Keratinocyte (primary cell): ENCODE measurements at regions not wholly inside any gene's neighbourhood (a gene's known extent, or its start where the extent isn't known, plus 50 kb on each side); places are given as distances from the start of the nearest gene placed in this dataset.

Source experiments
- DNase-seq: peaks from one replicate; pipeline ENCODE4 v3.0.0-alpha.2; 2011; ENCODE audit warnings: low read depth, missing footprints, low spot score
- FAIRE-seq: peaks from 2 replicates; lab custom pipeline; 2011; peaks lifted over from hg19 to GRCh38; lab: Jason Lieb, UNC
- H2AFZ ChIP-seq: 2 replicates; pipeline ENCODE4 v1.6.0; 2012; ENCODE audit warnings: low read length, control low read depth, inconsistent platforms; ENCODE audit not compliant: control insufficient read depth
- H3K27ac ChIP-seq: 2 replicates; pipeline ENCODE4 v1.5.1; 2011; ENCODE audit warnings: low read length; ENCODE audit not compliant: control insufficient read depth, insufficient read depth
- H3K27me3 ChIP-seq: 3 replicates; pipeline ENCODE4 v1.6.0; 2011; ENCODE audit warnings: low read length; ENCODE audit not compliant: control insufficient read depth, insufficient read depth; ENCODE audit errors: extremely low read depth
- H3K36me3 ChIP-seq, 2 experiments: 2 replicates in 1 of 2; 3 replicates in 1 of 2; pipeline ENCODE4 v1.5.1; 2011; ENCODE audit warnings: low read length in 2 of 2, mild to moderate bottlenecking in 1 of 2; ENCODE audit not compliant: control insufficient read depth in 2 of 2, insufficient read depth in 2 of 2; ENCODE audit errors: extremely low read depth in 1 of 2
- H3K4me1 ChIP-seq: 3 replicates; pipeline ENCODE4 v1.5.1; 2011; ENCODE audit warnings: low read length; ENCODE audit not compliant: control insufficient read depth, insufficient read depth; ENCODE audit errors: extremely low read depth
- H3K4me2 ChIP-seq: 3 replicates; pipeline ENCODE4 v1.6.0; 2011; ENCODE audit warnings: low read depth, low read length; ENCODE audit not compliant: control insufficient read depth, insufficient read depth; ENCODE audit errors: extremely low read depth
- H3K4me3 ChIP-seq, 3 experiments: fragments of 200-600 bp in 1 of 3; sonication (generic) in 1 of 3; 2 replicates in 2 of 3; 3 replicates in 1 of 3; pipeline ENCODE4 v1.5.1; 2011 to 2016; ENCODE audit warnings: low read length in 3 of 3, mild to moderate bottlenecking in 3 of 3, control low read depth in 2 of 3, inconsistent platforms in 1 of 3, low read depth in 1 of 3, mixed read lengths in 1 of 3, mixed run types in 1 of 3, moderate library complexity in 1 of 3; ENCODE audit not compliant: control insufficient read depth in 2 of 3, insufficient read depth in 2 of 3; ENCODE audit errors: extremely low read depth in 1 of 3
- H3K79me2 ChIP-seq: 2 replicates; pipeline ENCODE4 v1.6.0; 2012; ENCODE audit warnings: low read length; ENCODE audit not compliant: control insufficient read depth, insufficient read depth
- H3K9ac ChIP-seq: 3 replicates; pipeline ENCODE4 v1.6.0; 2011; ENCODE audit warnings: low read length; ENCODE audit not compliant: control insufficient read depth, insufficient read depth; ENCODE audit errors: extremely low read depth
- H3K9me1 ChIP-seq: 3 replicates; pipeline ENCODE4 v1.6.0; 2011; ENCODE audit warnings: low read length; ENCODE audit not compliant: control insufficient read depth, insufficient read depth; ENCODE audit errors: extremely low read depth
- H3K9me3 ChIP-seq: 2 replicates; pipeline ENCODE4 v1.5.1; 2012; ENCODE audit warnings: low read depth, low read length; ENCODE audit not compliant: control insufficient read depth
- H4K20me1 ChIP-seq: 3 replicates; pipeline ENCODE4 v1.6.0; 2011; ENCODE audit warnings: low read length; ENCODE audit not compliant: control insufficient read depth, insufficient read depth; ENCODE audit errors: extremely low read depth
- EZH2 ChIP-seq: IDR thresholded peaks from one replicate; pipeline ENCODE4 v1.6.1; 2012; ENCODE audit warnings: inconsistent platforms, mild to moderate bottlenecking, low read length, moderate library complexity
- dilution Hi-C: fragments of 300-500 bp; cut with MboI; formaldehyde crosslinking; loops from one replicate; pipeline ENCODE4 v1.7.0; 2020; ENCODE audit warnings: low sequenced_read_pairs; ENCODE audit not compliant: extremely low pct_ligation_motif_present
- TF ChIP-seq, protein P1 (sequence below), 3 experiments: IDR thresholded peaks in 1 of 3; conservative IDR thresholded peaks in 1 of 3; optimal IDR thresholded peaks in 1 of 3; 2 replicates in 2 of 3; 3 replicates in 1 of 3; pipeline versions ENCODE3 to v1.5.1; 2011; ENCODE audit warnings: low read length in 3 of 3, mild to moderate bottlenecking in 3 of 3, moderate library complexity in 2 of 3, control low read depth in 1 of 3, inconsistent platforms in 1 of 3; ENCODE audit not compliant: insufficient read depth in 2 of 3; ENCODE audit errors: extremely low read depth in 1 of 3

DNA sequence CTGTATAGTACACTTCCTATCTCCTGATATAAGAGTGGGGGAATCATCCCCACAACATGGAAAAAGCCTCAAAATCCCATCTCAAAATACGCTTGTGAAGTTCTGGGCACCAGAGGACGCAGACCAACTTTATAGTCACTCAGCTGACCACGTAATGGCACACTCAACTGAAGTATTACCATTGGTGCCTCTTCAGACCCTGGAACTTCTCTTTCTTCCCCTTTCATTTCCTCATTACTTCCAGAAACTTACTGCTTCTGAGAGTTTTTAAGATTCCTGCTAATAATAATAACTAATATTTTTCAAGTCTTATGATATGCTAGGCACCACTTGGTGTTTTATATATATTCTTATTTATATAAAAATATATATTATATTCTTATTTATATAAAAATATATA lies 202.6 kb downstream of the PTPRC start:
- no peaks in the 10 kb centered on the region for H3K27me3 ChIP-seq
- H3K79me2 ChIP-seq: no peaks in the 10 kb centered on the region
- H3K9ac ChIP-seq: no peak overlapping the region
- no peak for DNase-seq
- H3K9me3 ChIP-seq: no peaks in the 10 kb centered on the region
- H3K9me1 ChIP-seq: no peaks in the 10 kb centered on the region
- H2AFZ ChIP-seq: no peak overlapping the region
- no peaks in the 10 kb centered on the region for H4K20me1 ChIP-seq
- peaks cover 9% of the 10 kb centered on the region for H3K4me1 ChIP-seq
- H3K4me3 ChIP-seq: no peak overlapping the region
- dilution Hi-C loops: no loop called here
- H3K4me2 ChIP-seq: no peak overlapping the region
- TF ChIP-seq, protein P1, sequence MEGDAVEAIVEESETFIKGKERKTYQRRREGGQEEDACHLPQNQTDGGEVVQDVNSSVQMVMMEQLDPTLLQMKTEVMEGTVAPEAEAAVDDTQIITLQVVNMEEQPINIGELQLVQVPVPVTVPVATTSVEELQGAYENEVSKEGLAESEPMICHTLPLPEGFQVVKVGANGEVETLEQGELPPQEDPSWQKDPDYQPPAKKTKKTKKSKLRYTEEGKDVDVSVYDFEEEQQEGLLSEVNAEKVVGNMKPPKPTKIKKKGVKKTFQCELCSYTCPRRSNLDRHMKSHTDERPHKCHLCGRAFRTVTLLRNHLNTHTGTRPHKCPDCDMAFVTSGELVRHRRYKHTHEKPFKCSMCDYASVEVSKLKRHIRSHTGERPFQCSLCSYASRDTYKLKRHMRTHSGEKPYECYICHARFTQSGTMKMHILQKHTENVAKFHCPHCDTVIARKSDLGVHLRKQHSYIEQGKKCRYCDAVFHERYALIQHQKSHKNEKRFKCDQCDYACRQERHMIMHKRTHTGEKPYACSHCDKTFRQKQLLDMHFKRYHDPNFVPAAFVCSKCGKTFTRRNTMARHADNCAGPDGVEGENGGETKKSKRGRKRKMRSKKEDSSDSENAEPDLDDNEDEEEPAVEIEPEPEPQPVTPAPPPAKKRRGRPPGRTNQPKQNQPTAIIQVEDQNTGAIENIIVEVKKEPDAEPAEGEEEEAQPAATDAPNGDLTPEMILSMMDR (optimal IDR thresholded peaks at IDR 0.05 in 1 of 3, IDR thresholded peaks at IDR 0.05 in 1 of 3, conservative IDR thresholded peaks at IDR 0.05 in 1 of 3; ENCODE audit: extremely low read depth in 1 of 3, insufficient read depth in 2 of 3, low read length in 3 of 3): no peak
- no peak for TF ChIP-seq EZH2
- H3K36me3 ChIP-seq: no peaks in the 10 kb centered on the region
- FAIRE-seq: no peak
- no peak overlapping the region for H3K27ac ChIP-seq

DNA sequence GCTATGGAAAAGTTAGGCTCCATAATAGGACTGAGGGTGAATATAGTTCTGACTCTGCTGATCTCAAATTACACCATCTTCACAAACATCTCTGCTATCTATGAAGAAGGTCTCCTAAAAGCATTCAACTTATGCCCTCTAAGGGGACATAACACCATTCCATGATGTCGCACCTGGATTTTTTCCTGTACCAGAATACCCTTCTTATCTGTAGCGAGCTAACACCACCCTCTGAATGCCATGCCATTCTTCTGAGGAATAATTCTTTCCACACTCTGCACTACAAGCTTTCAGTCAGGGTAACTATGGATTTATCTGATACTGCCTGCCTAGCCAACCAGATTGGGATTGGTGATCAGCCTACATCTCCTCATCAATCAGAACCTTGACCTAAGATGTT lies 203.8 kb downstream of the PTPRC start:
- DNase-seq: no peak
- dilution Hi-C loops: no loop called here
- H3K79me2 ChIP-seq: no peaks in the 10 kb centered on the region
- FAIRE-seq: no peak
- no peaks in the 10 kb centered on the region for H3K9me1 ChIP-seq
- H3K36me3 ChIP-seq: no peaks in the 10 kb centered on the region
- no peak overlapping the region for H3K27ac ChIP-seq
- H4K20me1 ChIP-seq: no peaks in the 10 kb centered on the region
- H2AFZ ChIP-seq: no peak overlapping the region
- no peaks in the 10 kb centered on the region for H3K9me3 ChIP-seq
- H3K4me3 ChIP-seq: no peak overlapping the region
- no peak overlapping the region for H3K9ac ChIP-seq
- peaks cover under 1% of the 10 kb centered on the region for H3K4me1 ChIP-seq
- H3K27me3 ChIP-seq: no peaks in the 10 kb centered on the region
- no peak overlapping the region for H3K4me2 ChIP-seq
- TF ChIP-seq EZH2: no peak
- TF ChIP-seq, protein P1 (optimal IDR thresholded peaks at IDR 0.05 in 1 of 3, IDR thresholded peaks at IDR 0.05 in 1 of 3, conservative IDR thresholded peaks at IDR 0.05 in 1 of 3; ENCODE audit: extremely low read depth in 1 of 3, insufficient read depth in 2 of 3, low read length in 3 of 3): no peak
